ENCODE measurements at regions not wholly inside any gene's neighbourhood (a gene's known extent, or its start where the extent isn't known, plus 50 kb on each side); places are given as distances from the start of the nearest gene placed in this dataset.

GRCh38 chr6:23483896-23484295, 642.1 kb upstream of the NRSN1 start:
- no peak overlapping the region for H3K27ac ChIP-seq
- no peak for DNase-seq
- H3K4me1 ChIP-seq: no peaks in the 10 kb centered on the region
- intact Hi-C loops (cut with DNase I; ENCODE audit: low total_unique reads): no loop called here
- H3K27me3 ChIP-seq: no peaks in the 10 kb centered on the region
- no peaks in the 10 kb centered on the region for H3K9me3 ChIP-seq
- TF ChIP-seq EP300 (IDR thresholded peaks at IDR 0.05): no peak
- TF ChIP-seq CTCF (IDR thresholded peaks at IDR 0.05): no peak
- no peak for TF ChIP-seq POLR2A (IDR thresholded peaks at IDR 0.05)
- no peak for TF ChIP-seq POLR2AphosphoS5 (IDR thresholded peaks at IDR 0.05)
- no peak overlapping the region for H3K4me3 ChIP-seq
- H3K36me3 ChIP-seq: no peaks in the 10 kb centered on the region

- H3K27me3 ChIP-seq: no peaks in the 10 kb centered on the region
- intact Hi-C loops (cut with DNase I; ENCODE audit: low total_unique reads): no loop called here
- H3K36me3 ChIP-seq: no peaks in the 10 kb centered on the region
- no peak for DNase-seq
- peaks cover 0 to 13% (median 4%) of the 10 kb centered on the region in 4 donors for H3K9me3 ChIP-seq
- WGBS, 5 donors: 83 to 91% (median 89%) methylated on average over 4 of the region's 4 CpGs
- H3K4me3 ChIP-seq: no peak overlapping the region
- no peak overlapping the region for H3K27ac ChIP-seq
- TF ChIP-seq CTCF (IDR thresholded peaks at IDR 0.05): no peak
- no peak for TF ChIP-seq POLR2AphosphoS5 (IDR thresholded peaks at IDR 0.05)
- TF ChIP-seq POLR2A (IDR thresholded peaks at IDR 0.05): no peak
- TF ChIP-seq EP300 (IDR thresholded peaks at IDR 0.05): no peak
- H3K4me1 ChIP-seq: no peaks in the 10 kb centered on the region
These were observed 631.6 kb upstream of the NRSN1 start for GRCh38 chr6:23494367-23494766.

- H3K4me1 ChIP-seq: no peaks in the 10 kb centered on the region
- H3K27ac ChIP-seq: no peak overlapping the region
- peak in 1 of 2 donors; percentile 8 for DNase-seq
- TF ChIP-seq POLR2A (IDR thresholded peaks at IDR 0.05) (no peak), POLR2AphosphoS5 (IDR thresholded peaks at IDR 0.05) (no peak), EP300 (IDR thresholded peaks at IDR 0.05) (no peak), CTCF (IDR thresholded peaks at IDR 0.05) (no peak)
- H3K9me3 ChIP-seq: peaks cover 0 to 4% (median 0%) of the 10 kb centered on the region in 4 donors
- H3K36me3 ChIP-seq: no peaks in the 10 kb centered on the region
- H3K4me3 ChIP-seq: no peak overlapping the region
- 44 to 52% (median 48%) methylated on average over 4 of the region's 4 CpGs for WGBS, 5 donors
- intact Hi-C loops (cut with DNase I; ENCODE audit: low total_unique reads): no loop called here
- no peaks in the 10 kb centered on the region for H3K27me3 ChIP-seq
These were observed 628.0 kb upstream of the NRSN1 start for GRCh38 chr6:23498013-23498412.

GRCh38 chr6:23499549-23499948, 626.5 kb upstream of the NRSN1 start:
- Histone ChIP-seq H3K9me3 (peaks cover 0 to 4% (median 0%) of the 10 kb centered on the region in 4 donors), H3K4me3 (no peak overlapping the region), H3K36me3 (no peaks in the 10 kb centered on the region), H3K27me3 (no peaks in the 10 kb centered on the region), H3K27ac (no peak overlapping the region), H3K4me1 (no peaks in the 10 kb centered on the region)
- TF ChIP-seq CTCF (IDR thresholded peaks at IDR 0.05): no peak
- no peak for TF ChIP-seq EP300 (IDR thresholded peaks at IDR 0.05)
- TF ChIP-seq POLR2A (IDR thresholded peaks at IDR 0.05): no peak
- no peak for TF ChIP-seq POLR2AphosphoS5 (IDR thresholded peaks at IDR 0.05)
- WGBS, 5 donors: 62 to 83% (median 74%) methylated on average over 1 of the region's 1 CpG
- DNase-seq: no peak
- intact Hi-C loops (cut with DNase I; ENCODE audit: low total_unique reads): no loop called here

All from stomach (tissue), 8 donors.